Gastroesophageal sphincter (tissue), 4 donors: ENCODE measurements at regions not wholly inside any gene's neighbourhood (a gene's known extent, or its start where the extent isn't known, plus 50 kb on each side); places are given as distances from the start of the nearest gene placed in this dataset.

Experiments used
- ATAC-seq: fragments of 150-250 bp; one replicate; pipeline ENCODE4 v1.9.1; 2016; ENCODE audit warnings: mild to moderate bottlenecking, moderate library complexity
- H3K27ac ChIP-seq, 4 donors: fragments of 200-600 bp; sonication (generic) in 3 of 4; 1 replicate in 3 of 4; 2 replicates in 1 of 4; pipeline ENCODE4 v1.5.1; 2016 to 2019
- H3K27me3 ChIP-seq: fragments of 200-600 bp; sonication (generic); one replicate; pipeline ENCODE4 v1.5.1; 2019
- H3K36me3 ChIP-seq, 2 donors: fragments of 200-600 bp; sonication (generic); one replicate each; pipeline ENCODE4 v1.5.1; 2019; ENCODE audit warnings: control low read depth in 1 of 2
- H3K4me1 ChIP-seq, 3 donors: fragments of 200-600 bp; sonication (generic); 1 replicate in 2 of 3; 2 replicates in 1 of 3; pipeline ENCODE4 v1.5.1; 2016 to 2019; ENCODE audit warnings: control low read depth in 2 of 3
- H3K4me3 ChIP-seq, 2 donors: fragments of 200-600 bp; sonication (generic); one replicate each; pipeline ENCODE4 v1.5.1; 2019; ENCODE audit warnings: mild to moderate bottlenecking in 1 of 2, moderate library complexity in 1 of 2
- H3K9me3 ChIP-seq, 3 donors: fragments of 200-600 bp; sonication (generic); one replicate each; pipeline ENCODE4 v1.5.1; 2017 to 2019; ENCODE audit warnings: control low read depth in 2 of 3
- EP300 ChIP-seq: sonication (generic); formaldehyde crosslinking; IDR thresholded peaks from one replicate; pipeline ENCODE4 v1.6.1; 2017; ENCODE audit warnings: antibody characterized with exemption, mild to moderate bottlenecking
- POLR2A ChIP-seq, 2 donors: fragments of 450-650 bp; IDR thresholded peaks; one replicate each; pipeline ENCODE4 v1.6.1; 2017; ENCODE audit warnings: antibody characterized with exemption in 2 of 2, mild to moderate bottlenecking in 2 of 2, moderate library complexity in 1 of 2
- POLR2AphosphoS5 ChIP-seq: sonication (generic); formaldehyde crosslinking; IDR thresholded peaks from one replicate; pipeline ENCODE4 v1.6.1; 2017; ENCODE audit warnings: antibody characterized with exemption
- WGBS, 2 donors: methylation state at CpG; one replicate each; pipeline ENCODE4 v1.1.5; 2018; ENCODE audit warnings: low coverage in 1 of 2; 5-methylcytosine and 5-hydroxymethylcytosine counted together
- TF ChIP-seq, protein P1 (sequence below), 4 experiments: fragments of 200-600 bp in 2 of 4; fragments of 450-650 bp in 2 of 4; sonication (generic) in 1 of 4; IDR thresholded peaks; one replicate each; pipeline ENCODE4 v1.5.1; 2017 to 2019; ENCODE audit warnings: antibody characterized with exemption in 4 of 4, mild to moderate bottlenecking in 2 of 4, moderate library complexity in 2 of 4

DNA sequence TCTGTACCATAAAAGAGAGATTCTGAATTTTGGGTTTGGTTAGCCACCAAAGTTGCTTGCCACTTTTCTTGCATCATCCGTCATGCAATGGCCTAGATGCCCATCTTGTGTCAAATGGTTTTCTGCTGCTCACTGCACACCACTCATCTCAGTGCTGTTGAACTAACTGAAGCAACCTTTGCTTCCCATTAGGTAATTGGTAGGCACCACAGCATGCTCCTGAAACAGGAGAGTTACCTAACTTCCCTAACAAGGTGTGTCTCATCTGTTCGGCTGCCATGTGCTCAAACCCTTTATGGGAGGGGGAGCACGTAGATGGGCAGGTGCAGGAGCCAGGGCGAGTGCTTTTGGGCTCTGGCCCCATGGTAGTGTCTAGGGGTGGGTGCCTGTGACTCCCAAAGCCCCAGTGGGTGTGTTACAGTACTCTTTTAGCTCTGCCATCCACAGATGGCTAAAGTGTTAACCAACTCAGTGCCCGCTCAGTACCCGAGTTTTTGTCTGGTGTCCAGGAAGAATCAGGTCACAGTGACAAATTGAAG lies 147.4 kb upstream of the SPACA1 start:
- H3K9me3 ChIP-seq = no peaks in the 10 kb centered on the region
- ATAC-seq = no peak
- no peaks in the 10 kb centered on the region for H3K27me3 ChIP-seq
- no peaks in the 10 kb centered on the region for H3K36me3 ChIP-seq
- H3K4me3 ChIP-seq = no peak overlapping the region
- TF ChIP-seq EP300 (no peak), POLR2A (IDR thresholded peaks at IDR 0.05) (no peak), POLR2AphosphoS5 (no peak)
- TF ChIP-seq, protein P1, sequence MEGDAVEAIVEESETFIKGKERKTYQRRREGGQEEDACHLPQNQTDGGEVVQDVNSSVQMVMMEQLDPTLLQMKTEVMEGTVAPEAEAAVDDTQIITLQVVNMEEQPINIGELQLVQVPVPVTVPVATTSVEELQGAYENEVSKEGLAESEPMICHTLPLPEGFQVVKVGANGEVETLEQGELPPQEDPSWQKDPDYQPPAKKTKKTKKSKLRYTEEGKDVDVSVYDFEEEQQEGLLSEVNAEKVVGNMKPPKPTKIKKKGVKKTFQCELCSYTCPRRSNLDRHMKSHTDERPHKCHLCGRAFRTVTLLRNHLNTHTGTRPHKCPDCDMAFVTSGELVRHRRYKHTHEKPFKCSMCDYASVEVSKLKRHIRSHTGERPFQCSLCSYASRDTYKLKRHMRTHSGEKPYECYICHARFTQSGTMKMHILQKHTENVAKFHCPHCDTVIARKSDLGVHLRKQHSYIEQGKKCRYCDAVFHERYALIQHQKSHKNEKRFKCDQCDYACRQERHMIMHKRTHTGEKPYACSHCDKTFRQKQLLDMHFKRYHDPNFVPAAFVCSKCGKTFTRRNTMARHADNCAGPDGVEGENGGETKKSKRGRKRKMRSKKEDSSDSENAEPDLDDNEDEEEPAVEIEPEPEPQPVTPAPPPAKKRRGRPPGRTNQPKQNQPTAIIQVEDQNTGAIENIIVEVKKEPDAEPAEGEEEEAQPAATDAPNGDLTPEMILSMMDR (IDR thresholded peaks at IDR 0.05) = no peak
- WGBS, 2 donors = 84% methylated on average over 3 to 4 of the region's 6 CpGs
- H3K27ac ChIP-seq = no peak overlapping the region
- H3K4me1 ChIP-seq = peaks cover 0 to 14% (median 0%) of the 10 kb centered on the region in 3 donors

DNA sequence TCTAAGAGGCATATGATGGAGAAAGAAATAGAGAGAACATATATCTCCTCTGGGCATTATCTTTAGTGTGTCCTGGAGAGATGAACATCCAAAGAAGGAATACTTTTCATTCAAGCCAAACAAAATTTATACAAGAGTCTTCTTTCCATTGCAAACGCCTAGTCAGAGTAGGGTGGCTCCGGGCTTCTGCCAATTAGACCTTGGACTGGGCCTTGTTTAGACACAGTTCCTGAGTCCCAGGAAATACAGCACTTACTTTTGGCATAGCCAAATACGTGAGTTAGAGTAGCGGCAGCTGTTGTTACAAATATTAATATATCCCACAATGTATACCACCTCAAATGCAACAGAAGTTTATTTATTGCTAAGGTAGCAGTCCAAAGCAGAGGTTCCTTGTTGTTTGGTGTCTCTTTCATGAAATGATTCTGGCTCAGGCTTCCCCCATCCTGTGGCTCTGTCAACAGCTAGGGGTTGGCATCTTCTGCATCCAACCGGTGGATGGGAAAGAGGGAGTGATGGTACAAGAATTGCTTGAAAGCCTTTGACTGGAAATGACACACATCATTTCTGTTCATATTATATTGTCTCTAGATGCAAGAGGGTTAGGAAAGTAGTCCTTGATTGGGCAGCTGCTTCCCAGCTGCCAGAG lies 148.0 kb upstream of the SPACA1 start:
- ATAC-seq = no peak
- Histone ChIP-seq H3K27ac (no peak overlapping the region), H3K9me3 (no peaks in the 10 kb centered on the region), H3K27me3 (no peaks in the 10 kb centered on the region), H3K36me3 (no peaks in the 10 kb centered on the region), H3K4me3 (no peak overlapping the region), H3K4me1 (peaks cover 0 to 14% (median 0%) of the 10 kb centered on the region in 3 donors)
- WGBS, 2 donors = 70 to 75% methylated on average over 3 to 5 of the region's 5 CpGs
- TF ChIP-seq POLR2A (IDR thresholded peaks at IDR 0.05) (no peak), EP300 (no peak), POLR2AphosphoS5 (no peak)
- TF ChIP-seq, protein P1 (IDR thresholded peaks at IDR 0.05) = no peak

DNA sequence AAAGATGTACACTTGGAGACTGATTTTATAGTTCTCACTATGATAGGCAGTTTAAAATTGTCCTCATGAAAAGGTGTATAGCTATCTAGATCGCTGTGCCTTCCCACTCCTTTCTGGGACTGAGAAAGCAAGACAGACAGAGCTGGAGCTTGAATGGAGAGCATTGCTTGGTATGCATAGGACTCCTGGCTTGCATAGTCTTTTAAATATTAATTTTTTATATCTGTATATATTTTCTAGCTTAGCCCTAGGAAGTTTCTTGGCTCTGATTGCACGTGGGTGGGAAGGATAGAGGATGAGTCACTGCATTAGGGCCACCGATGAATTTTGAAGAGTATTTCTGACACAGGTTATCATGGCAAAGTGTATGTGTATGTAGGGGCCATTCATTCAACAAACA lies 150.0 kb upstream of the SPACA1 start:
- H3K4me1 ChIP-seq = peaks cover 0 to 14% (median 0%) of the 10 kb centered on the region in 3 donors
- H3K27ac ChIP-seq = no peak overlapping the region
- no peak overlapping the region for H3K4me3 ChIP-seq
- no peaks in the 10 kb centered on the region for H3K36me3 ChIP-seq
- WGBS, 2 donors = 8 to 14% methylated on average over 3 of the region's 3 CpGs
- no peak for ATAC-seq
- no peaks in the 10 kb centered on the region for H3K27me3 ChIP-seq
- H3K9me3 ChIP-seq = no peaks in the 10 kb centered on the region
- TF ChIP-seq POLR2A (IDR thresholded peaks at IDR 0.05) (no peak), EP300 (no peak), POLR2AphosphoS5 (no peak)
- TF ChIP-seq, protein P1 (IDR thresholded peaks at IDR 0.05) = no peak

DNA sequence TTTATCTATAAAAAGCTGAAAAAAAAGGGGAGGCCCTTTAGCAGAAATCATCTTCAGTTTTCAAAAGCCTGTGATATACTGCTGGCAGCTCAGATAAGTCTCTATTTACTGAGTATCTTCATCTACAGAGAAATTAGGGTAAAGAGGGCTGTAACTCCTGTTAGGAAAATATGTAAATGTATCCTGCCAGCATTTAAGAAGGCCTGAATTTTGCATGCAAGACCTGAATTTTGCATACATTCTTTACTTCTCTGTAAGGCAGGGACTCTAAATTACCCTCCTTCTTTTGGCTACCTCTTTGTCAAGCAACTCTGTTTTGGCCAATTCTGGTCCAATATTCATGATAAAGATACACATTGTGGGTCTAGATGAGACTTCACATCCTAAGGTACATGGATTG lies 150.6 kb upstream of the SPACA1 start:
- ATAC-seq = no peak

More for the DNA sequence above, 150.6 kb upstream of the SPACA1 start:
- no peaks in the 10 kb centered on the region for H3K27me3 ChIP-seq
- H3K4me1 ChIP-seq = peaks cover 0 to 14% (median 0%) of the 10 kb centered on the region in 3 donors
- no peak overlapping the region for H3K4me3 ChIP-seq
- H3K36me3 ChIP-seq = no peaks in the 10 kb centered on the region
- TF ChIP-seq POLR2A (IDR thresholded peaks at IDR 0.05) = no peak
- TF ChIP-seq, protein P1 (IDR thresholded peaks at IDR 0.05) = no peak
- no peak for TF ChIP-seq POLR2AphosphoS5
- no peak for TF ChIP-seq EP300
- no peaks in the 10 kb centered on the region for H3K9me3 ChIP-seq
- no peak overlapping the region for H3K27ac ChIP-seq
